Transverse colon (tissue), 4 donors: ENCODE measurements at regions not wholly inside any gene's neighbourhood (a gene's known extent, or its start where the extent isn't known, plus 50 kb on each side); places are given as distances from the start of the nearest gene placed in this dataset.
A peak's percentile ranks its signal among the peaks of the same experiment; 100 is the strongest.

Experiments
- DNase-seq: peaks from one replicate; pipeline ENCODE4 v3.0.0-alpha.2; 2019
- H3K27ac ChIP-seq, 4 donors: fragments of 200-600 bp; sonication (generic); 2 replicates each; pipeline ENCODE4 v1.5.1; 2016 to 2018; ENCODE audit warnings: inconsistent platforms in 4 of 4
- H3K27me3 ChIP-seq: fragments of 200-600 bp; sonication (generic); 2 replicates; pipeline ENCODE4 v1.5.1; 2017; ENCODE audit warnings: inconsistent platforms
- H3K36me3 ChIP-seq, 4 donors: fragments of 200-600 bp; sonication (generic); 2 replicates each; pipeline ENCODE4 v1.5.1; 2017 to 2019; ENCODE audit warnings: inconsistent platforms in 4 of 4
- H3K4me1 ChIP-seq, 4 donors: fragments of 200-600 bp; sonication (generic); 2 replicates each; pipeline ENCODE4 v1.5.1; 2017 to 2020; ENCODE audit warnings: inconsistent platforms in 4 of 4
- H3K4me3 ChIP-seq, 4 donors: fragments of 200-600 bp; sonication (generic); 1 replicate in 1 of 4; 2 replicates in 3 of 4; pipeline versions ENCODE4 v1.5.1 to v1.6.1; 2017 to 2019; ENCODE audit warnings: inconsistent platforms in 4 of 4
- H3K9me3 ChIP-seq, 2 donors: fragments of 200-600 bp; sonication (generic); 2 replicates each; pipeline ENCODE4 v1.5.1; 2017 to 2019; ENCODE audit warnings: inconsistent platforms in 2 of 2
- EP300 ChIP-seq: sonication (generic); formaldehyde crosslinking; IDR thresholded peaks from one replicate; pipeline ENCODE4 v1.6.1; 2017; ENCODE audit warnings: antibody characterized with exemption, low read depth
- POLR2A ChIP-seq: fragments of 450-650 bp; IDR thresholded peaks from one replicate; pipeline ENCODE4 v1.6.1; 2016; ENCODE audit warnings: antibody characterized with exemption, mild to moderate bottlenecking, moderate library complexity
- POLR2AphosphoS5 ChIP-seq, 3 donors: sonication (generic); formaldehyde crosslinking; IDR thresholded peaks; one replicate each; pipeline ENCODE4 v1.6.1; 2016; ENCODE audit warnings: antibody characterized with exemption in 3 of 3
- WGBS, 2 donors: methylation state at CpG; one replicate each; pipeline ENCODE4 v1.1.5; 2018; ENCODE audit warnings: low coverage in 1 of 2; 5-methylcytosine and 5-hydroxymethylcytosine counted together
- in situ Hi-C, 4 donors: fragments of 200-750 bp; cut with MboI; loops; one replicate each; pipeline versions ENCODE4 v1.15.0 to v1.15.1; 2017; ENCODE audit warnings: low sequenced_read_pairs in 3 of 4, low pct_ligation_motif_present in 1 of 4, low pct_unique_long_range_greater_than_20kb in 1 of 4
- intact Hi-C: fragments of 100-400 bp; cut with DNase I; formaldehyde crosslinking; loops from one replicate; pipeline ENCODE4 v1.15.1; 2023; ENCODE audit warnings: low total_unique reads
- TF ChIP-seq, protein P1 (sequence below), 5 experiments: fragments of 200-600 bp in 3 of 5; fragments of 450-650 bp in 2 of 5; sonication (generic) in 3 of 5; IDR thresholded peaks; 1 replicate in 2 of 5; 2 replicates in 3 of 5; pipeline ENCODE4 v1.5.1; 2016 to 2017; ENCODE audit warnings: antibody characterized with exemption in 5 of 5, inconsistent platforms in 3 of 5, mild to moderate bottlenecking in 2 of 5, moderate library complexity in 1 of 5

DNA sequence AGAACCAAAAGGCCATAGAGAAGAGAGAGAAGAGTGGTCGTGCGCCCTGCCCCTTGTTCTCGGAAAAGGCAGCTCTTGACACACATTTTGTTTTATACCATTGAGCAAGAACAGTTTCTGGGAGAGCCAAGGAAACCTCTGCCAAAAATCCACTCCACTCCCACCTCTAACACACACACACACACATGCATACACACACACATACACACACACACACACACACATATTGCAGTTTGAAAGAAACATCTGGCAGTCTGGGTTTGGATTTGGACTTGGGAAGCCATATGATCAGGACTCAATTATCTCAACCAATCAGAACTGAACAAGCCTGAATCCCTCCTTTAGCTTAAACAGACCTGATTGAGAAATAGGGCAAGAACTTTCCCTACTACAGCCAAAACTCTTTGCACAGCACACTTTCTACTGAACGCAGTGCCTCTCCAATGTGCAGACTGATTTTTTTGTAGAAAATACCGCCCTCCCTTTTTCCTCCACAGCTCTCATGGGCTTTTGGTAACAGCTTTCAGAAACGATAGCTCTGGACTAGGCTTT, 484.0 kb upstream of the ZWINT start:
- 81 to 84% methylated on average over 4 to 6 of the region's 6 CpGs for WGBS, 2 donors
- TF ChIP-seq, protein P1, sequence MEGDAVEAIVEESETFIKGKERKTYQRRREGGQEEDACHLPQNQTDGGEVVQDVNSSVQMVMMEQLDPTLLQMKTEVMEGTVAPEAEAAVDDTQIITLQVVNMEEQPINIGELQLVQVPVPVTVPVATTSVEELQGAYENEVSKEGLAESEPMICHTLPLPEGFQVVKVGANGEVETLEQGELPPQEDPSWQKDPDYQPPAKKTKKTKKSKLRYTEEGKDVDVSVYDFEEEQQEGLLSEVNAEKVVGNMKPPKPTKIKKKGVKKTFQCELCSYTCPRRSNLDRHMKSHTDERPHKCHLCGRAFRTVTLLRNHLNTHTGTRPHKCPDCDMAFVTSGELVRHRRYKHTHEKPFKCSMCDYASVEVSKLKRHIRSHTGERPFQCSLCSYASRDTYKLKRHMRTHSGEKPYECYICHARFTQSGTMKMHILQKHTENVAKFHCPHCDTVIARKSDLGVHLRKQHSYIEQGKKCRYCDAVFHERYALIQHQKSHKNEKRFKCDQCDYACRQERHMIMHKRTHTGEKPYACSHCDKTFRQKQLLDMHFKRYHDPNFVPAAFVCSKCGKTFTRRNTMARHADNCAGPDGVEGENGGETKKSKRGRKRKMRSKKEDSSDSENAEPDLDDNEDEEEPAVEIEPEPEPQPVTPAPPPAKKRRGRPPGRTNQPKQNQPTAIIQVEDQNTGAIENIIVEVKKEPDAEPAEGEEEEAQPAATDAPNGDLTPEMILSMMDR (IDR thresholded peaks at IDR 0.05) = no peak
- TF ChIP-seq POLR2AphosphoS5 (IDR thresholded peaks at IDR 0.05) (no peak), EP300 (no peak), POLR2A (no peak)
- Histone ChIP-seq H3K27ac (no peak overlapping the region), H3K27me3 (no peaks in the 10 kb centered on the region), H3K4me3 (no peak overlapping the region), H3K4me1 (no peaks in the 10 kb centered on the region), H3K9me3 (no peaks in the 10 kb centered on the region), H3K36me3 (no peaks in the 10 kb centered on the region)
- intact Hi-C loops (no loop called here), in situ Hi-C loops (no loop called here)
- DNase-seq = no peak

GRCh38 chr10:56836659-56837058, 475.6 kb upstream of the ZWINT start:
- DNase-seq = no peak
- in situ Hi-C loops (no loop called here), intact Hi-C loops (no loop called here)
- Histone ChIP-seq H3K9me3 (no peaks in the 10 kb centered on the region), H3K4me1 (no peaks in the 10 kb centered on the region), H3K4me3 (no peak overlapping the region), H3K36me3 (no peaks in the 10 kb centered on the region), H3K27ac (no peak overlapping the region), H3K27me3 (no peaks in the 10 kb centered on the region)
- TF ChIP-seq POLR2AphosphoS5 (IDR thresholded peaks at IDR 0.05) (no peak), POLR2A (no peak), EP300 (no peak)
- TF ChIP-seq, protein P1 (IDR thresholded peaks at IDR 0.05) = no peak

DNA sequence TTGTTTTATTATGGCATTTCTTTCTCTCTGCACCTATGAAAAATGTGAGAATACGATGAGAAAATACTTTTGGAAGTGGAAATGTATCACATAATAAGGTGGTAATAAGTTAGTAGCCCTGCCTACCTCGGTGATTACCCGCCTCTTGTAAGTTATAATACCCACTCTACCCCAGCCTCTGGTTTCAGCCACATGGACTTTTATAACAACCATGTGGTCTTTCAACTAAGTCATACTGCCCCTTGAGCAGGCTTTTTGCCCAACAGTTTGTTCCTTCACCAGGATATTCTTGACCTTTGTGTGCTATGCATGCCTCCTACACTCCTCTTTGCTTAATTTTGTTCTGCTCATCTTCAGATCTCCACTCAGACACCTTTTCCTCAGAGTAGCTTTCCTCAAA, 470.6 kb upstream of the ZWINT start:
- Histone ChIP-seq H3K9me3 (no peaks in the 10 kb centered on the region), H3K36me3 (no peaks in the 10 kb centered on the region), H3K4me1 (no peaks in the 10 kb centered on the region), H3K4me3 (no peak overlapping the region), H3K27ac (no peak overlapping the region), H3K27me3 (no peaks in the 10 kb centered on the region)
- TF ChIP-seq POLR2A (no peak), EP300 (no peak), POLR2AphosphoS5 (IDR thresholded peaks at IDR 0.05) (no peak)
- TF ChIP-seq, protein P1 (IDR thresholded peaks at IDR 0.05) = no peak
- in situ Hi-C loops (no loop called here), intact Hi-C loops (no loop called here)
- 77 to 80% methylated on average over 3 of the region's 3 CpGs for WGBS, 2 donors
- no peak for DNase-seq

GRCh38 chr10:56823849-56824248, 462.8 kb upstream of the ZWINT start:
- intact Hi-C loops = no loop called here
- in situ Hi-C loops = no loop called here
- H3K27me3 ChIP-seq = no peaks in the 10 kb centered on the region
- 29% methylated on average over 1 of the region's 1 CpG; no CpG with 5 or more reads in 1 of the 2 donors for WGBS, 2 donors
- DNase-seq = no peak
- peaks cover 0 to 3% of the 10 kb centered on the region in 2 donors for H3K9me3 ChIP-seq
- no peak overlapping the region for H3K4me3 ChIP-seq
- TF ChIP-seq EP300 (no peak), POLR2A (no peak), POLR2AphosphoS5 (IDR thresholded peaks at IDR 0.05) (no peak)
- TF ChIP-seq, protein P1 (IDR thresholded peaks at IDR 0.05) = peak in 1 of 5 experiments; percentile 15
- H3K36me3 ChIP-seq = no peaks in the 10 kb centered on the region
- H3K27ac ChIP-seq = no peak overlapping the region
- no peaks in the 10 kb centered on the region for H3K4me1 ChIP-seq
